Left lung (tissue), 4 donors: ENCODE measurements at regions not wholly inside any gene's neighbourhood (a gene's known extent, or its start where the extent isn't known, plus 50 kb on each side); places are given as distances from the start of the nearest gene placed in this dataset.
"Not testable (repeated sequence)": the region's sequence is repeated elsewhere in the genome, so short reads cannot be mapped to it uniquely, and the experiment has no call there.

Experiments used
- ATAC-seq: fragments of 200-7000 bp; cut with Tn5 transposase; one replicate; pipeline ENCODE4 v1.9.1; 2020; ENCODE audit warnings: moderate library complexity
- DNase-seq, 4 donors: peaks; one replicate each; pipeline ENCODE4 v3.0.0-alpha.2; 2013 to 2020
- H3K27ac ChIP-seq, 2 donors: fragments of 200-600 bp; sonication (generic) in 1 of 2; one replicate each; pipeline versions ENCODE4 v1.5.0 to v1.8.0; 2020 to 2021
- H3K27me3 ChIP-seq, 2 donors: fragments of 200-600 bp; sonication (generic) in 1 of 2; one replicate each; pipeline versions ENCODE4 v1.5.0 to v1.8.0; 2020 to 2021
- H3K36me3 ChIP-seq, 2 donors: fragments of 200-600 bp; sonication (generic) in 1 of 2; one replicate each; pipeline versions ENCODE4 v1.5.0 to v1.8.0; 2020 to 2021
- H3K4me1 ChIP-seq, 2 donors: fragments of 200-600 bp; one replicate each; pipeline ENCODE4 v1.8.0; 2021
- H3K4me3 ChIP-seq, 2 donors: fragments of 200-600 bp; sonication (generic) in 1 of 2; one replicate each; pipeline versions ENCODE4 v1.5.0 to v1.8.0; 2020 to 2021; ENCODE audit warnings: mild to moderate bottlenecking in 1 of 2
- H3K9me3 ChIP-seq, 2 donors: fragments of 200-600 bp; sonication (generic) in 1 of 2; one replicate each; pipeline versions ENCODE4 v1.5.0 to v1.8.0; 2020 to 2021
- intact Hi-C, 2 donors: fragments of 100-400 bp; cut with DNase I; formaldehyde crosslinking; loops; one replicate each; pipeline versions ENCODE4 v1.11.2 to v1.14.2; 2022
- TF ChIP-seq, protein P1 (sequence below), 2 donors: fragments of 200-600 bp; sonication (generic) in 1 of 2; IDR thresholded peaks; one replicate each; pipeline versions ENCODE4 v1.5.0 to v1.8.0; 2021; ENCODE audit warnings: antibody characterized with exemption in 2 of 2
- donor health status: DM: no; HTN: yes; CAD: no.
- donor health status: DM: no; HTN: no; CAD: no.

DNA sequence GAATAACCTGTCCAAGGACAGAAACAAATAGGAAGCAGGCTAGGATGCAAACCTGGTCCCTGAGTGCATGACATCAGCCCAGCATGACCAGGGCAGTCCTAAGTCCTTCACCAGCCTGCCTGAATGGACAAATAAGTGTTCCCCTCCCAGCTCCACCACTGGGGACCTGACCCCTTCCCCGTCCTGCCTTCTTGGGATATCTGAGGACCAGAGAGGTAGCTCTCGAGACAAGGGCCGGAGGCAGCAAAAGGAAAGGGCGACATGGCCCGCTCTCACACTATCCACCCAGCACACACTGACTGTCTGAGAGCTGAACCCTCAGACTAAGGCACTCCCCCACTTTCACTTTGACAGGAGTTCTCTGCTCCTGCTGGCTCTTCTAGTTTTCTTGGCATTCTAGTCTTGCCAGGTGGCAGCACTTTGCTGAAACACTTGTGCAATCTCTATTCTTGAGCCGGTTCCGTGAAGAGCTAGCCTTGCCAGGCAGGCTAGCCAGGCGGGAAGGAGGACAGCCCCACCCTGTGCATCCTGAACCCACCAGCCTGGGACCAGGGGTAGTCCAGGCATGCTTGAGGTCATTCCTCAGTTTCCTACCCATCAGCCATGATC lies 251.1 kb upstream of the RAB4A start:
- DNase-seq = peak in 1 of 4 donors; percentile 48
- Histone ChIP-seq H3K27me3 (no peaks in the 10 kb centered on the region), H3K36me3 (no peaks in the 10 kb centered on the region), H3K27ac (no peak overlapping the region), H3K9me3 (no peaks in the 10 kb centered on the region), H3K4me3 (no peak overlapping the region), H3K4me1 (peaks cover 0 to 26% of the 10 kb centered on the region in 2 donors)
- ATAC-seq = no peak
- TF ChIP-seq, protein P1, sequence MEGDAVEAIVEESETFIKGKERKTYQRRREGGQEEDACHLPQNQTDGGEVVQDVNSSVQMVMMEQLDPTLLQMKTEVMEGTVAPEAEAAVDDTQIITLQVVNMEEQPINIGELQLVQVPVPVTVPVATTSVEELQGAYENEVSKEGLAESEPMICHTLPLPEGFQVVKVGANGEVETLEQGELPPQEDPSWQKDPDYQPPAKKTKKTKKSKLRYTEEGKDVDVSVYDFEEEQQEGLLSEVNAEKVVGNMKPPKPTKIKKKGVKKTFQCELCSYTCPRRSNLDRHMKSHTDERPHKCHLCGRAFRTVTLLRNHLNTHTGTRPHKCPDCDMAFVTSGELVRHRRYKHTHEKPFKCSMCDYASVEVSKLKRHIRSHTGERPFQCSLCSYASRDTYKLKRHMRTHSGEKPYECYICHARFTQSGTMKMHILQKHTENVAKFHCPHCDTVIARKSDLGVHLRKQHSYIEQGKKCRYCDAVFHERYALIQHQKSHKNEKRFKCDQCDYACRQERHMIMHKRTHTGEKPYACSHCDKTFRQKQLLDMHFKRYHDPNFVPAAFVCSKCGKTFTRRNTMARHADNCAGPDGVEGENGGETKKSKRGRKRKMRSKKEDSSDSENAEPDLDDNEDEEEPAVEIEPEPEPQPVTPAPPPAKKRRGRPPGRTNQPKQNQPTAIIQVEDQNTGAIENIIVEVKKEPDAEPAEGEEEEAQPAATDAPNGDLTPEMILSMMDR (IDR thresholded peaks at IDR 0.05) = no peak
- intact Hi-C loops = no loop called here

DNA sequence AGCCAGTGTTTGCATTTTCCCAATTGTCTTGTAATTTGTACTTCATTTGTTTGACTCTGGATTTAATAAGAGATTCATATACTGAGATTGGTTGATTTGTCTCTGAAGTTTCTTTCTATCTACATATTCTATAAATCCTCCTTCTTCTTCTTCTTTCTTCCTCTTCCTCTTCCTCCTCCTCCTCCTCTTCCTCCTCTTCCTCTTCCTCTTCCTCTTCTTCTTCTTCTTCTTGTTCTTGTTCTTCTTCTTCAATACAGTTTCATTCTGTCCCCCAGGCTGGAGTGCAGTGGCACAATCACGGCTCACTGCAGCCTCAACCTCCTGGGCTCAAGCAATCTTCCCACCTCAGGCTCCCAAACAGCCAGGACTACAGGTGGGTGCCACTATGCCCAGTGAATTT lies 249.9 kb upstream of the RAB4A start:
- H3K9me3 ChIP-seq, H3K27ac ChIP-seq, ATAC-seq, DNase-seq, H3K36me3 ChIP-seq, H3K27me3 ChIP-seq, H3K4me3 ChIP-seq, intact Hi-C loops: not testable (repeated sequence)
- H3K4me1 ChIP-seq = peaks cover 0 to 39% of the 10 kb centered on the region in 2 donors

DNA sequence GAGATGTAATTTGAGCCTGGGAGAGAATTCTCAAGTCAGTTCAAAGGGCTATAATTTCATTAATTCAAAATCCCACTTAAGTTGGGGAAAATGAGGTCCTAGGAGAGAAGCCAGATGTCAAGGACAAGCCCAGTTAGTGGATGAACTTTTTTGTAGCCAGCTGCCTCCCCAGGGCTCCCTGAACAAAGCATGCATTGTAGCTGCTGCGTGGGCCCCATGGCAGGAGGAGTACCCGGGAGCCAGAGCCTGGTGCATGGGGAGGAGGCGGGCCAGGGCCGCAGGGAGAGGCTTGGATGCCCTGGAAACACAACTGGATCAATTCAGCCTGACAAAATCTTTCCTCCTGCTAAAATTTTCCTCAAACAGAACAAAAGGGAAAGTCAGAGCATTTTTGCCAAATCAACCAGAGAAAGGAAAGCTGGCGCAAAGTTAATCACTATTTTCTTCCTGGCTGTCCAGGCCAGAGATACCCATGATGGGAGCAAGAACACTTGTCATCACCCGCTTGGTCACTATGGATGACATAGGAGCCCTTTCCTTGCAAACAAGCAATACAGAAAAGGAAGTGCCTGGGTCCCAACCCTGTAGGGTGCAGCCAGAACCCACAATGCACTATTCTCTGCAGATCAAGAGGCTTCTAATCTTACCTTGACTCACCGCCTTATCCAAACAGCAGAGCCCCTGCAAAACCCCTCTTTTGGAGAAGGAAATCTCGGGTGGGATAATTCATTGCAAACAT lies 248.1 kb upstream of the RAB4A start:
- Histone ChIP-seq H3K4me3 (no peak overlapping the region), H3K36me3 (no peaks in the 10 kb centered on the region), H3K27me3 (no peaks in the 10 kb centered on the region), H3K4me1 (peaks cover 0 to 51% of the 10 kb centered on the region in 2 donors), H3K9me3 (no peaks in the 10 kb centered on the region), H3K27ac (peak overlapping the region in 1 of 2 donors; percentile 90)
- no peak for ATAC-seq
- no peak for DNase-seq
- intact Hi-C loops = no loop called here
- TF ChIP-seq, protein P1 (IDR thresholded peaks at IDR 0.05) = no peak

DNA sequence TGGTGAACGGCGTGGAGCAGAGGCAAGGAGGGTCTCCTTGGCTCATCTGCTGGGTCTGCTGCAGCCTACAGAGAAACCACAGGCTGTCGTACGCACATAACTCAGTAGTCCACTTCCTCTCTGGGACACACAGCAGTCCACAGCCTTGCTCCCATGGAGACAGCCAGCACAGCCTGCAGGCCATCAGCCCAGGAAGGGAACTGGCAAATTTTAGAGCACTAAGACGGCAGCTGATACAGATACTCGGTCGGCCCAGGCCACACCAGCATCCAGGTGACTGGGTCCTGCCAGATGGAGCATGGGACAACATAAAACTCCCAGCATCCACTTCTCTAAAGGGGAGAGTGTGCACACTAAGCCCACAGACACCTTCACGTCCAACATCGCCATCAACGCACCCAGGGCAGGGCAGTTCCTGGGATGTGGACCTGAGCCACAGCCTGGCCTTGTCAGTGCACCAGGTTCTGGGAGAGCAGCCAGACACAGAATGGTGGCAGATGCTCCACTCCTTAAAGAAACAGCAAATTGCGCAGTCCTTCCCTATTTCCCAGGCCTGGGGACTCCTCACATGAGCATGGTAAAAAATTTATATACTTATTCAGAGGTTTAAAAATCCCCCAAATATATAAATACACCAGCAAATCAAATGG lies 247.1 kb upstream of the RAB4A start:
- peak; percentile 31 for ATAC-seq

DNA sequence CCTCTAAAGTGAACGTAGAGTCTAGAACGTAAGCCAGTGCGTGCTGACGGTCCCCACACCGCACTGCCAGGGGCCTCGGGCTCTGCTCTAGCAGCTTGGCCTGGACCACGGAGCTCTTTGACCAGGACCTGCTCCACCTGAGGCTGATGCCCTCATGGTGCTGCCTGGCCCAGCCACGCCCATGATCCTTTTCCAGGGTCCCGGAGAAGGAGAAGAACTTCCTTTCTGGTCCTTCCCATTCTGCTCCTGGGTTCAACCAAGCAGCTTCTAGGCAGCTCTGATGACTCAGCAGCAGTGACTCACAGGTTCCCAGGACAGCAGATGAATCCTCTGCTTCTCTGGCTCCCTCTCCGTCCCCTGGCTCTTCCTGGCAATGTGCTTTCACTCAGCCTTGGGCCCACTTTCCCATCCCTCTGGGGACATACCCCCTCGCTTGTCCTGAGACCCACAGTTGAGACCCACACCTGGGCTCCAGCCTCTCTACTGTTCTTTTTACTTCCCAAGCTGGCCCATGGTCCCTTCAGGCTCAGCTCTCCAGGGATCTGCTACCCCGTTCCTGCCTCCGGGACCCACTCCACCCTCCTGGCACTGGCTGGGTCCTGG lies 246.3 kb upstream of the RAB4A start:
- Histone ChIP-seq H3K4me1 (peaks cover 0 to 68% of the 10 kb centered on the region in 2 donors), H3K27ac (peak overlapping the region in 1 of 2 donors; percentile 90), H3K27me3 (no peaks in the 10 kb centered on the region), H3K36me3 (no peaks in the 10 kb centered on the region), H3K9me3 (no peaks in the 10 kb centered on the region), H3K4me3 (no peak overlapping the region)
- TF ChIP-seq, protein P1 (IDR thresholded peaks at IDR 0.05) = no peak
- intact Hi-C loops = no loop called here
- ATAC-seq (peak; percentile 60), DNase-seq (peak in 1 of 4 donors; percentile 82)

More for the DNA sequence above, 247.1 kb upstream of the RAB4A start:
- peak in 1 of 4 donors; percentile 70 for DNase-seq
- no peak overlapping the region for H3K4me3 ChIP-seq
- TF ChIP-seq, protein P1 (IDR thresholded peaks at IDR 0.05) = no peak
- H3K36me3 ChIP-seq = no peaks in the 10 kb centered on the region
- H3K27me3 ChIP-seq = no peaks in the 10 kb centered on the region
- H3K4me1 ChIP-seq = peaks cover 0 to 59% of the 10 kb centered on the region in 2 donors
- intact Hi-C loops = no loop called here
- H3K9me3 ChIP-seq = no peaks in the 10 kb centered on the region
- peak overlapping the region in 1 of 2 donors; percentile 90 for H3K27ac ChIP-seq
